Loucy (cell line): ENCODE measurements at regions not wholly inside any gene's neighbourhood (a gene's known extent, or its start where the extent isn't known, plus 50 kb on each side); places are given as distances from the start of the nearest gene placed in this dataset.

Experiments used
- EZH2phosphoT487 ChIP-seq: fragments of 200-600 bp; IDR thresholded peaks from 2 replicates; pipeline ENCODE4 v1.6.1; 2018; ENCODE audit warnings: antibody characterized with exemption, mild to moderate bottlenecking, moderate library complexity, borderline replicate concordance
- TF ChIP-seq, protein P1 (sequence below): fragments of 200-600 bp; sonication (generic); conservative IDR thresholded peaks from 2 replicates; pipeline ENCODE4 v1.5.1; 2014; ENCODE audit warnings: mild to moderate bottlenecking, antibody characterized with exemption, low read length

DNA sequence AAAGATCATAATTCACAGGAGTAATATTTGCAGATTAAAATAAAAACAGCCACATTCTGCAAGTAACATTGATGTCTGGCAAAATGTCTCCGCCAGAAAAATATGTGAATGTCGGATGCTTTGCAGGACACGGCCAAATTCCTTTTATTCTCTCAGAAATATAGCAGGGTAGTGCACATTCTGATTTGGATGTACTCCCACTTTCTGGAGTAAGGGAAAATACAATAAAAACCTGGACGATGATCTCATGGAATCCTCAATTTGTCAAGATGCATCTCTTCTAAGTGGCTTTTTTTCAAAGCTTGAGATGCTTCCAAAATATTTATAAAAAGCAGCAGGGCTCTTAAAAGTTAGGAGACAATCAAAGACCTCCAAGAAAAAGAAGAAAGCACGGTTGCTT, 133.3 kb downstream of the TBX5 start:
- TF ChIP-seq, protein P1, sequence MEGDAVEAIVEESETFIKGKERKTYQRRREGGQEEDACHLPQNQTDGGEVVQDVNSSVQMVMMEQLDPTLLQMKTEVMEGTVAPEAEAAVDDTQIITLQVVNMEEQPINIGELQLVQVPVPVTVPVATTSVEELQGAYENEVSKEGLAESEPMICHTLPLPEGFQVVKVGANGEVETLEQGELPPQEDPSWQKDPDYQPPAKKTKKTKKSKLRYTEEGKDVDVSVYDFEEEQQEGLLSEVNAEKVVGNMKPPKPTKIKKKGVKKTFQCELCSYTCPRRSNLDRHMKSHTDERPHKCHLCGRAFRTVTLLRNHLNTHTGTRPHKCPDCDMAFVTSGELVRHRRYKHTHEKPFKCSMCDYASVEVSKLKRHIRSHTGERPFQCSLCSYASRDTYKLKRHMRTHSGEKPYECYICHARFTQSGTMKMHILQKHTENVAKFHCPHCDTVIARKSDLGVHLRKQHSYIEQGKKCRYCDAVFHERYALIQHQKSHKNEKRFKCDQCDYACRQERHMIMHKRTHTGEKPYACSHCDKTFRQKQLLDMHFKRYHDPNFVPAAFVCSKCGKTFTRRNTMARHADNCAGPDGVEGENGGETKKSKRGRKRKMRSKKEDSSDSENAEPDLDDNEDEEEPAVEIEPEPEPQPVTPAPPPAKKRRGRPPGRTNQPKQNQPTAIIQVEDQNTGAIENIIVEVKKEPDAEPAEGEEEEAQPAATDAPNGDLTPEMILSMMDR: no peak
- no peak for TF ChIP-seq EZH2phosphoT487
